HG03095 (cell line): ENCODE measurements at regions not wholly inside any gene's neighbourhood (a gene's known extent, or its start where the extent isn't known, plus 50 kb on each side); places are given as distances from the start of the nearest gene placed in this dataset.

Experiments
- ATAC-seq: cut with Tn5 transposase; IDR thresholded peaks from one replicate; pipeline ENCODE4 v1.9.1; 2021; ENCODE audit warnings: moderate library complexity; ENCODE audit not compliant: unreplicated experiment

- no peak for ATAC-seq
Observed at GRCh38 chr3:135719449-135719848, 246.1 kb upstream of the PPP2R3A start.

- ATAC-seq, result no peak
Observed at GRCh38 chr3:135728007-135728721, 237.4 kb upstream of the PPP2R3A start.

- ATAC-seq, result no peak
Observed at GRCh38 chr3:135731546-135731945, 234.0 kb upstream of the PPP2R3A start.

- no peak for ATAC-seq
Observed at GRCh38 chr3:135736740-135737139, 228.8 kb upstream of the PPP2R3A start.

GRCh38 chr3:135739779-135740178 lies 225.7 kb upstream of the PPP2R3A start:
- ATAC-seq, result no peak

- no peak for ATAC-seq
Observed at GRCh38 chr3:135740211-135740610, 225.3 kb upstream of the PPP2R3A start.

- no peak for ATAC-seq
Observed at GRCh38 chr3:135740751-135741150, 224.8 kb upstream of the PPP2R3A start.

GRCh38 chr3:135751991-135752390 lies 213.5 kb upstream of the PPP2R3A start:
- no peak for ATAC-seq

GRCh38 chr3:135752851-135753250 lies 212.7 kb upstream of the PPP2R3A start:
- no peak for ATAC-seq

GRCh38 chr3:135753506-135753905 lies 212.0 kb upstream of the PPP2R3A start:
- ATAC-seq, result no peak

GRCh38 chr3:135755330-135756105 lies 210.0 kb upstream of the PPP2R3A start:
- no peak for ATAC-seq

GRCh38 chr3:135756106-135756668 lies 209.3 kb upstream of the PPP2R3A start:
- no peak for ATAC-seq

- ATAC-seq, result no peak
Observed at GRCh38 chr3:135757421-135757820, 208.1 kb upstream of the PPP2R3A start.

- ATAC-seq, result no peak
Observed at GRCh38 chr3:135758961-135759360, 206.6 kb upstream of the PPP2R3A start.

- ATAC-seq, result no peak
Observed at GRCh38 chr3:135759651-135760050, 205.9 kb upstream of the PPP2R3A start.

- ATAC-seq, result no peak
Observed at GRCh38 chr3:135760581-135760980, 204.9 kb upstream of the PPP2R3A start.

- ATAC-seq, result no peak
Observed at GRCh38 chr3:135762188-135762856, 203.2 kb upstream of the PPP2R3A start.

- ATAC-seq, result no peak
Observed at GRCh38 chr3:135766115-135766514, 199.4 kb upstream of the PPP2R3A start.

- ATAC-seq, result no peak
Observed at GRCh38 chr3:135771760-135772159, 193.8 kb upstream of the PPP2R3A start.

- no peak for ATAC-seq
Observed at GRCh38 chr3:135779024-135779423, 186.5 kb upstream of the PPP2R3A start.

- ATAC-seq, result no peak
Observed at GRCh38 chr3:135779590-135780235, 185.8 kb upstream of the PPP2R3A start.
